GM10266 (cell line): ENCODE measurements at regions not wholly inside any gene's neighbourhood (a gene's known extent, or its start where the extent isn't known, plus 50 kb on each side); places are given as distances from the start of the nearest gene placed in this dataset.

Source experiments
- DNase-seq: peaks from one replicate; pipeline ENCODE4 v3.0.0; 2012; ENCODE audit errors: extremely low spot score
- TF ChIP-seq, protein P1 (sequence below): IDR thresholded peaks from 2 replicates; pipeline ENCODE4 v1.5.1; 2012; ENCODE audit warnings: mild to moderate bottlenecking, low read depth; ENCODE audit not compliant: control insufficient read depth, insufficient read depth; ENCODE audit errors: missing control alignments

DNA sequence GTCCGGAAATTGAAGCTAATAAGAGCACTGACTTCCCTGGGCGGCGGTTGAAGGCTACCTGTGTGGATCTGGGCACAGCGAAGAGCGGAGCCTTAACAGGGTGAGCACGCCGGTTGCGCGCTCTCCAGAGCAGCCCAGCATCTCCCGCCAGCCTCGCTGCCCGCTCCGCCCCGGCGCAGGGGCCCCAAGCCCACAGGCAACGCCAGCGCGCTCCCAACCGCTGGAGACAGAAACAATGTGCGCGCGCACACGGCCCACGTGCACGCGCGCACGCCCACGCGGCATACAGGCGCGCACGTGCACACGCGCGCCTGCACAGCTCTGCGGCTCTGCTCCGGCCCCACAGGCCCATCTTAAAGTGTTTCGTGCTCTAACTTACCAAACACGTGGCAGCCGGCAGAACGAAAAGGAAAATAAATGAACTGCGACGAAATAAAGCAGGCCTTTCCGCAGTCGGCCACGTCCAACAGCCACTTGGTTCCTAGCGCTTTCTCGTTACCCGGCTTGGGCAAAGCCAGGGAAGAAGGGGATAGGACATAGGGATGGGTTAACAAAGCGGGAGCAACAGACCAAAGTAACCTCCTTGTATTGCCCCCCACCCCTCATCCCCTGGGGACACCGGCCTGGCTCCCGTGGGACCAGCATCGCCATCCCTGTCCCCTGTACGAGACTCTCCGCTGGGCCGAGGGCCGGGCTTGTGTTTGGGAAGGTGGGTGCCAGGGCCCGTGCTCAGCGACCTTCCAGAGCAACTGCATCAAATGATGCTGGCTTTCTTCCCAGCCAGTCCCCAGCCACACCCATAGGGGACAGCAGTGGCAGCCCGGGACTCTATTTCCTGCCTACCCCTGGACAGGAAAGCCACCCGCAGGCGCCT lies 203.7 kb downstream of the ABHD5 start:
- DNase-seq: peak; percentile 55
- TF ChIP-seq, protein P1, sequence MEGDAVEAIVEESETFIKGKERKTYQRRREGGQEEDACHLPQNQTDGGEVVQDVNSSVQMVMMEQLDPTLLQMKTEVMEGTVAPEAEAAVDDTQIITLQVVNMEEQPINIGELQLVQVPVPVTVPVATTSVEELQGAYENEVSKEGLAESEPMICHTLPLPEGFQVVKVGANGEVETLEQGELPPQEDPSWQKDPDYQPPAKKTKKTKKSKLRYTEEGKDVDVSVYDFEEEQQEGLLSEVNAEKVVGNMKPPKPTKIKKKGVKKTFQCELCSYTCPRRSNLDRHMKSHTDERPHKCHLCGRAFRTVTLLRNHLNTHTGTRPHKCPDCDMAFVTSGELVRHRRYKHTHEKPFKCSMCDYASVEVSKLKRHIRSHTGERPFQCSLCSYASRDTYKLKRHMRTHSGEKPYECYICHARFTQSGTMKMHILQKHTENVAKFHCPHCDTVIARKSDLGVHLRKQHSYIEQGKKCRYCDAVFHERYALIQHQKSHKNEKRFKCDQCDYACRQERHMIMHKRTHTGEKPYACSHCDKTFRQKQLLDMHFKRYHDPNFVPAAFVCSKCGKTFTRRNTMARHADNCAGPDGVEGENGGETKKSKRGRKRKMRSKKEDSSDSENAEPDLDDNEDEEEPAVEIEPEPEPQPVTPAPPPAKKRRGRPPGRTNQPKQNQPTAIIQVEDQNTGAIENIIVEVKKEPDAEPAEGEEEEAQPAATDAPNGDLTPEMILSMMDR: no peak

DNA sequence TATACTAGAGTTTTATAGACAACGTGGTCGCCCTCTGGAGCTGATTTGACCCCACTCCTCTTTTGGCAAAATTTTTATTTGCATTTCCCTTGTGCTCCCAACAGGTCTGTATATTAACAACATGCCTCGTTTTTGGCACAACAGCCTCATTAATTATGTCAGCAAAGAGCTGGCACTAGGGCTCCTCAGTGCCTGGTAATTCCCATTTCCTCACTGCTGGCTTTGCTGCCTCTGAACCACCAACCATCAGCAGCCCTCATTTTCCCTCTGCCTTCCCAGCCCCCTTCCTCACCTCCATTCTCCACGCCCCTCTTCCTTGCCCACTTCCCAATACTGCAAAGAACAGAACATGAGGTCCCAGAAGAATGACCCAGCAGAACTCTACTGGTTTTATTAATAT lies 204.8 kb downstream of the ABHD5 start:
- DNase-seq: no peak
- TF ChIP-seq, protein P1: no peak

DNA sequence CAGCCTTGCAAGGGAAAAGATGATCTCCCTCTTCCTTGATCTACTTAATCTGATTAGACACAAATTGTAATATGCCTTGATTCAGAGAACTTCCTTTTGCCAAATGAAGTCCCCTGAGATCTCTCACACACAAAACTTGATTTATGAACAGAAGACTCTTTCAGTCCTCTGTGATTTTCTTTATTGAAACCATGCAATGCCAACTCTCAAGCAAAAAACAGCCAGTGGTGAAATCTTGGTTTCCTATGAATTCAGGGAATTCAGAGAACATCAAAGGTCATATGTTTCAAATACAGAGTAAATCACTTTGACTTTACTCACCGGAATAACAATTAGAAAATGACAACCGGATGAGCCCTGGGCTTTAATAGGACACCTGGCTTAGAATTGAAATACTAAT lies 211.7 kb downstream of the ABHD5 start:
- no peak for DNase-seq
- TF ChIP-seq, protein P1: no peak

DNA sequence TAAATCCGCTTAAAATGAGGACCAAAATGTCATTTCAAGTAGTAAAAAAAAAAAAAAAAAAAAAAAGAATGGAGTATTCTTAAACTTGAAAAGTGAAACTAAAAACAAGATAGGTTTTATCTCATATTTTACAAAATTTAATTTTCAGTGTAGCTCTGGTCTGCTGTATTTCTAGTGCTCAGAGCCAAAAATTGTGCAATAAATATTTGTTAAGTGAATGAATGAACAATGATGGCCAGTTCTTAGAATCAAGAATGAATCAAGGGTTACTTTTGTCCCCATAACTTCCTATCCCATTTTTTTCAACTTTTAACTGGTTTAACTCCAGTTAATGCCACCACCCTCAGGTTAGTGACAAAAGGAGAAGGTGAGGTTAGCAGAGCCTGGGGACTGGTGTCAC lies 214.4 kb downstream of the ABHD5 start:
- no peak for DNase-seq
- TF ChIP-seq, protein P1: no peak

DNA sequence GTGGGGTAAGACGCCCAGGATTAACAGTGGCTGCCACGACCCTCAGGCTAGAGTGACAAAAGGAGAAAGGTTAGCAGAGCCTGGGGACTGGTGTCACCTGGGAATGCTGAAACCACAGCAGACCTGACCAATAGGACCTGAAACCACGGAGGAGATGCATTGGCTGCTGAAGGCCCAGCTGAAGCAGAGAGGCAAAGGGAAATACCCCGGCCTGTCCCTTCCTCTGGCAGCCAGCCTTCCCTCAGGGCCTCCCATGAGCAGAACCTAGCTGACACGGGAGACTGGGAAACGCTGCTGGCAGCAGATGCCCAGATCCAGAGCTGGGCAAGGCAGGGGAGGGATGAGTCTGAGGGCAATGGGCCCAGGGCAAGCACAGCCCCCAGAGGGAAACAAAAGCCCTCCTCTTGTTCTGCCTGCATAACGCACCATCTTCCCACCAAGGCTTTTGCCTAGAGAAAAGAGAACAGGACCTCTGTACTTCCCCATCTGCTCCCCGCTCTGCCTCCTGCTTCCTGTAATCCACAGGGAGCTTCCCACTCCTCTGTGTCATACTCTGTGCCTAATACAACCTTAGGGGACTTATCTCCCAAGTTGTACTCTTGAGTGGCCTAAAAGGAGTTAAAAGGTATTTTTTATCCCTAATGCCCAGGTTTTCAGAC lies 216.2 kb downstream of the ABHD5 start:
- TF ChIP-seq, protein P1: no peak
- no peak for DNase-seq

DNA sequence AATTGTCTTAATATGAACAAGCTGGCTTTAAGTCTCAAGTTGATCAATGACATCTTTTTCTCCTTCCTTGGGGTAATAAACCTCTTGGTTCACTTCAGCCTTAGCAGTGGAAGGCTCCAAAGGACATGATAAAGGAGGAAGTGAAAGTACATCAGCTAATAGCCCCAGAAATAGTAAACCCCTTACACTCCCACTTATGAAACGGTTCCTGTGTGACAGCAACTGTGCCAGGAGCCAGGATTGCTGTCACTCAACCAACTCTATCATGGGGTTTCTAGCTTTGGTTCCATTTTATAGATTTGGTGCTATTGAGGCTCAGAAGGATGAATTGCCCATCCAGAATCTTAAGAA lies 216.7 kb downstream of the ABHD5 start:
- DNase-seq: peak; percentile 65
- TF ChIP-seq, protein P1: no peak

DNA sequence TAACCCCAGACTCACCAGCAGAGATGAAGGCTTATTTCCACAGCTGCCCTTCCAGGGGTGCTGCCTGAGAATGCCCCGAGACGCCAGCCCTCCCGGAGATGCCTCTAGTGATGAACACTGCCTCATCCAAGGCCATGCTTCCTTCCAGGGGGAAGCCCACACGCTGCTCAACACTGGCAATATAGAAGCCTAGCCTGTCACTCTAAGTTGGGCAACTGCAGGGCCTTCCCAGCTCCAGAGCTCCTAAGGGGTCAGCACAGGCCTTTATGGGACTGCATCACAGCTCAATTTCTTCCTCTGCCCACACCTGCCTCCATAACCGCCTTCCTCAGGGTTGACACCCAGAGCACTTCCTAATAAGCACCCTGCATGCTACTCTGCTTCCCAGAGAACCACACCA lies 217.7 kb downstream of the ABHD5 start:
- no peak for DNase-seq
- TF ChIP-seq, protein P1: no peak
